ENCODE measurements at regions not wholly inside any gene's neighbourhood (a gene's known extent, or its start where the extent isn't known, plus 50 kb on each side); places are given as distances from the start of the nearest gene placed in this dataset.

DNA sequence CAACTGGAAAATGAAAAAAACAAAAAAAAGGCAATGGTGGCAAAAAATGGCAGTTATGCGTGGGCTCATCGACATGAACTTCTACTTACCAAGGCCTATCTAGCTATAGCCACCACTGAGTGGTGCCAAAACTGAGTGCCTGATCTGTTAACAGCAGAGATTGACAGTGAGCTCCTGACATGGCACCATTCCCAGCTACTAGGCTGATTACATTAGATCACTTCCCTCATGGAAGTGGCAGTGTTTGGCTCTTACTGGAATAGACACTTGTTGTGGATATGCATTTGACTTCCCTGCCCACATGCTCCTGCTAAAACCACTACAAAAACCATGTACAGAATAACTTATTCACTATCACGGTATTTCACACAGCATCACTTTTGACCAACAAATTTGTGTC is 216.1 kb upstream of the SGK1 start:
- no peak for DNase-seq (ENCODE audit: low read depth in 1 of 2, low spot score in 1 of 2)

DNA sequence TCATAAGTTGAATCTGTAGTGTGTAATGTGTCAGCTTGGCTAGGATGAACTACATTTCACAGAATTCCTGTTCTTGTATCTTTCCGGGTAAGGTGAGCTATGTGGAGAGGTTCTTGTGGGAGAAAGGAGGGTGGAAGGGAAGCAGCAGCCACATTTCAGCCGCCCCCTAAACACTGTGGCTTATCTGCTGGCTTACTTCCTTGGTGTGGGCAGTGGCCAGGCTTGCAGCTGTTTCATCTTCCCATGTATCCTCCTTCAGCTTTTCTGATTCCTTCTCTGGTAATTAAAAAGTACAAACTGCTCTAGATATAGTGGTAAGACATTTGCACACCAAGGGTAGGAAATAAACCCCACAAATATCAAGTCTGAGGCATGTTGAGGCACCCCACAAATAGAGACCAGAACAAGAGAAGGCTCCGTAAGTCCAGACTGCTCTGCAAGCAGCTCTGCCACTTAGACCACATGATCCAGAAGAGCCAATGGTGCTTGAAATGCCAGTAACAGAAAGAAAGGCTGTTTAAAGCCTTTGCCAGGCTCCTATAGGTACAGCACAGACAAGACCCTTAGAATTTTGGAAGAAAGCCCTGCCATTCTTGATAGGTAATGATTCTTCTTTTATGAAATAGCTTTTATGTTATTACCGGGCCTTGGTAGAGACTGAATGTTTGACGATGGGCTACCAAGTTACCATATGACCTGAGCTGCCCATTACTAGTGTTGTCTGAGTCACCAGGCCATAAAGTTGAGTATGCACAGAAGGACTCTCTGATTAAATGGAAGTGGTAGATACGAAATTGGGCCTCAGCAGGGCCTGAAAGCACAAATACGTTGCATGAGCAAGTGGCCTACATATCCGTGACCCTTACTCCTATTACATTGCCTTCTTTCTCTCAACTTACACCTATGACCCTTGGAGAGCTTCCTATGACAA is 215.0 kb upstream of the SGK1 start:
- DNase-seq (ENCODE audit: low read depth in 1 of 2, low spot score in 1 of 2): no peak

DNA sequence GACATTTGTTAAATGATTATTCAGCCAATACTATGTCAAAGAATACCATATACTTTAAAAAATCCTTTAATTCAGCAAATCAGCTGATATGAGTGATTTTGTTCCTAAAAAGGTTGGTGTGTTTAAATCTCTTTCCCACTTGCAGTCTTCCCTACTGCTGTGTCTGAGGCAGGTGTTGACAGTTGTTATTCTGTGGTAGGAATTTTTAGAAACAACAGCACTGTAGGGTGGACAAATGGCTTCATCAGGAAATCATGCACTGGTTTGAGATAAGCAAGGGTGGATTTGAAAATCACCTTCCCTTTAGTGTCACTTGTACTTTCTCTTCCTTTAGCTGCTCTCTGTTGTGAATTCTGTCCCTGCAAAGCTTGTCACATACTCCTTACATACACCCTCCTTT is 213.7 kb upstream of the SGK1 start:
- DNase-seq (ENCODE audit: low read depth in 1 of 2, low spot score in 1 of 2): no peak

DNA sequence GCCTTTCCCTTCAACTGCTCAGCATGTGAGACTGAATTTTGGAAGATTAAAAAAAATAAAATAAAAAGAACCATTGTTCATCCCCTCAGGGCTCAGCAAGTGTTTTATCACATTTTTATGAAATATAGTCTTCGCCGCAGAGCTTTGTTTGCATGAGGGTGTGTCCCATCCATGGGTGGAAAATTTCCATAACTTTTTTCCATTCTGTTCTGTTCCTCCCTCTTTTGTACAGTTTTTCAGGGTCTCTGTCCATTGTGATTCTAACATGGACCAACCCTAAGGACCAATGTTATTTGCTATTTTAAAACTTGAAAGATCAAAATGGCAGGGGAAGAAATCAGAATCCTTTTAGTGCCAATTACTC is 213.3 kb upstream of the SGK1 start:
- DNase-seq (ENCODE audit: low read depth in 1 of 2, low spot score in 1 of 2): no peak

DNA sequence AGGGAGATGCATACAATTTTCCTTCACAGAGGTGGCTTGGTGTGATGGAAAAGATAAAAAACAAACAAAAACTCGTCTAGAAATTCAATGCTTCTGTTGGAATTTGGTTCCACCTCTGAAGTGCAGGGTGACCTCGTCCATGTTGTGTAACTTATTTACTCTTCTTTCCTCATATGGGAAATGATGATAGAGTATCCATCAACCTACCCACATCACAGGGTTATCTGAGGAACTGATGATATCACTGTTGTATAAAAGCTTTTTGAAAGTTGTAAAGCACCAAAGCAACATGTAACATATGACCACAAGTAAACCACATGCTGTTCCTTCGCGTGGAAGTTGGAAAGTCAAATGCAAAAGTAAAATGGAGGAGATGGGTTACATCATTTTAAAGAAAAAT is 212.0 kb upstream of the SGK1 start:
- DNase-seq (ENCODE audit: low read depth in 1 of 2, low spot score in 1 of 2): no peak

DNA sequence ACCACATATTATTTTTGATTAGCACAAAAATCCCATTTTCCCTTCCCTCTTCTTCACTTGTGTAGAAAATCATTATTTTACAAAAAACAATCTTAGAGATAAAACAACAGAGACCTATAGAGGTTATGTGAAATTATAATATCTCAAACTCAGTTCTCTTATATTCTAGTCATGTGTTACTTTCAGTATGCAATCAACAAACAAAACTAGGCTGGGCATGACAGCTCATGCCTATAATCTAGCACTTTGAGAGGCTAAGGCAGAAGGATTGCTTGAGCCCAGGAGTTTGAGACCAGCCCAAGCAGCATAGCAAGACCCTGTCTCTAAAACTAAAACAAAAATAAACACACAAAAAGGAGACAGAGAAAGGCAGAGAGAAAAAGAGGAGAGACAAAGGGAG is 211.4 kb upstream of the SGK1 start:
- DNase-seq (ENCODE audit: low read depth in 1 of 2, low spot score in 1 of 2): no peak

DNA sequence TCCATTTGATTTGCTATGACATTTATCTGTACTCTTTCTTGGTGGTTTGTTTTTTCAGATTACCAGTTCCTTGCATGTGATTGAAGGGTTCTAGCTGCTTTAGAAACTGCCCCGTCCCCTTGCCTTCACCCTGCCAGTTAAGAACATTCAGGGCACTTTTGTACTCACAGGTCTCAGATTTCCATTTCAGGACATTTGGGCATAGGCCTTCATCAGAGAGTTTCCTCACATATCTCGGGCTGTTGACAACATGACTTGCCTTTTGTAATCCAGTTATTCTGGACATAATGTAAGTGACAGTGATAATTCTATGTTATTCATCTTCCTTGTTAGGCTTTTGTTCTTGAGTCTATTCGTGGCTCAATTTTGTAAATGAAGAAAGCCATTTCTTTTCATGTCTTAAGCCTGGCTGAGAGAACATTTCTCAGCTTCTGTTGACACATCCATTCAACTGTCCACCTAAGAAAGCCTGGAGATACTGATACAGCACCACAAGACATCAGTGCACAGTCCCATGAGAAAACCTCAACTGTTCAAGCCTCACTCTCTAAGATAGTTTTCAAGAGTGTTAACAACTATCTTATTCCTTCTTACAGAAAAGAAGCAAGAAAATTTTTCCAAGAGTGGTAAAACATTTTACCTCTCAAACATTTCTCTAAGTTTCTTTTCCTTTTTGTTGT is 209.3 kb upstream of the SGK1 start:
- no peak for DNase-seq (ENCODE audit: low read depth in 1 of 2, low spot score in 1 of 2)

DNA sequence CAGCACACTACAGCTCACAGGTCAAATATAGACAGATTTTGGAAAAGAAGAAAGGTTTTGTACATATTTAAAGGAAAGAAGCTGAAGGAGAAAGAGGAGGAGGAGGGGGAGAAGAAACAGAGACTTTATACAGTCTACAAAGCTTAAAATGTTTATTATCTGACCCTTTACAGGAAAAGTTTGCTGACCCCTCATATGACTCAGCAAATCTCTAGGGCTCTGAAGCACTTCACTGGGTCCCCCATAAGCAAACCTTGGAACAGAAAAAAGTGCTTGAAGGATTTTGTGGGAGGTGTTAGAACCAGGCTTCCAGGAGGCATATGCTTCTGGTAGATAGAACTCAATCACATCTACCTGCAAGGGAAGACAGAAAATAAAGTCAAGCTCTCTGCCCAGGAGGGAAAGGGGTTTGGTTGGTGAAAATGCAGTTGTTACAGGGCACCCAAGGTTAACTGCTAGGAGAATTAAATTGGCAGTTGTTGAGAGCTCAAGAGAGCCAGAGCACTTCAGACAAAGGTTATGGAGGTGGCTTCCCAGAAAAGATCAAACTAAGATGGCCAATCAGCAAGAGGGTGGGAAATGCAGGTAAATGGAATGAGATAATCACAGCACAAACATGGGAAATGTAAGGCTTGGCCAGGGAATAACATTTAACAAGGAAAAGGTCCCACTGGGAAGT is 207.4 kb upstream of the SGK1 start:
- DNase-seq (ENCODE audit: low read depth in 1 of 2, low spot score in 1 of 2): no peak

DNA sequence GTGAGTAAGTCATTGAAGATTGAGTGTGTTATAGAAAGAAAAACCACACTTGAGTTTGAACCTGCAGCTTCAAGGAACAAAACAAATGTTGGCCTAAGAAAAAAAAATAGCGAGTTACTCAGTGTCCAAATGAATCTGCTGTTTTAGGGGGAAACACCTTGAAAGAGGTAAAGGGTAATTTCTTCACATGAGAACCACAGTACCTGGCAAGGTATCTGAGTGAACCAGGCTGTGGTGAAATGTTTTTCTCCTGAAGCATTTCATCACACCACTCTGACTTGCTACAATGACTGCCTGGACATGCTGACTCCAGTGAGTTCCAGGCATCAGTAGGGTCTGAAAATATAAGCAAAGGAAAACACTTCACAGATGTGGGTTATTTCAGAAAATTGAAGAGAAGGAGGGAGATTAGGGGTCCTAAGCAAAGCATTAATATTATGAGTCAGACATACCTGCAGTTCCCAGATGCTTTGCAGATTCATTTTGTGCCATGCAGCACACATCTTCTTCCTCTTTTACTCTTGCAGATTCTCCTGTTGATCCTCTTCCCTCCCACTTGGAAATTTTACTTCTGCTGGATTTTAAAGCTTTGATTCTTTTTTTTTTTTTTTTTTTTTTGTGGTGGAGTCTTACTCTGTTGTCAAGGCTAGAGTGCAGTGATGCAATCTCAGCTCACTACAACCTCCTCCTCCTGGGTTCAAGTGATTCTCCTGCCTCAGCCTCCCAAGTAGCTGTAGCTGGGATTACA is 206.2 kb upstream of the SGK1 start:
- no peak for DNase-seq (ENCODE audit: low read depth in 1 of 2, low spot score in 1 of 2)

DNA sequence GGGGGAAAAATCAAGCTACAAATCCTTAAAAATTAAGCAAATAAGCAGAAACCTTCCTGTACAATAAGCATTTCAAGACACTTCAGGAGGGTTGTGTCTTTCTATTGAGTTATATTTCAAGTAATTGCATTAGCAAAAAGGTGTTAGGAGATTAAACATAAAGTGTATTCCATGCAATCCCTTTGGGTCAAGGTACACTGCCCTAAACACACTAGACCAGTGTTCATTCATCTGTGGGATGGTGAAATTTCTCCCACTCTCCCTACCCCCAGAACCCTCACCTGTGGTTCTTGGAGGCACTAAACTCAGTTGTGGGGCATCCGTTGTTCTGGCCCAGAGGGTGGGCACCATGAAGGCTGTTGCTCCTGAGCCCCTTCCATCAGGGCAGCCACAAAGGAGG is 205.1 kb upstream of the SGK1 start:
- DNase-seq (ENCODE audit: low read depth in 1 of 2, low spot score in 1 of 2): no peak

DNA sequence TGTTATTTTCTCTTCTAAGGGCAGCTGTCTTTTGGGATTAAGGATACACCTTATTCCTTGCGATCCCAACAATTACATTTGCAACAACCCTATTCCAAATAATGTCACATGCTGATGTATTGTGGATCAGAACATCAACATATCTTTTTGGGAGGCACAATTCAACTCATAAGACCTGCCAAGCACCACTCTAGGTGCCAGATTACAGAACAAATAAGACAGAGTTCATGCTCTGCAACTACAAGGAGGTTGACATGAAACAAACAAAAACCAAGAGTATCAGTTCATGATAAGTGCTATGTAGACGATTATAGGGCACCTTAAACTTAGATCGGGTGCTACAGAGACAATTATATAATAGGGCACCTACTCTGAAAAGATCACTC is 203.2 kb upstream of the SGK1 start:
- DNase-seq (ENCODE audit: low read depth in 1 of 2, low spot score in 1 of 2): no peak

DNA sequence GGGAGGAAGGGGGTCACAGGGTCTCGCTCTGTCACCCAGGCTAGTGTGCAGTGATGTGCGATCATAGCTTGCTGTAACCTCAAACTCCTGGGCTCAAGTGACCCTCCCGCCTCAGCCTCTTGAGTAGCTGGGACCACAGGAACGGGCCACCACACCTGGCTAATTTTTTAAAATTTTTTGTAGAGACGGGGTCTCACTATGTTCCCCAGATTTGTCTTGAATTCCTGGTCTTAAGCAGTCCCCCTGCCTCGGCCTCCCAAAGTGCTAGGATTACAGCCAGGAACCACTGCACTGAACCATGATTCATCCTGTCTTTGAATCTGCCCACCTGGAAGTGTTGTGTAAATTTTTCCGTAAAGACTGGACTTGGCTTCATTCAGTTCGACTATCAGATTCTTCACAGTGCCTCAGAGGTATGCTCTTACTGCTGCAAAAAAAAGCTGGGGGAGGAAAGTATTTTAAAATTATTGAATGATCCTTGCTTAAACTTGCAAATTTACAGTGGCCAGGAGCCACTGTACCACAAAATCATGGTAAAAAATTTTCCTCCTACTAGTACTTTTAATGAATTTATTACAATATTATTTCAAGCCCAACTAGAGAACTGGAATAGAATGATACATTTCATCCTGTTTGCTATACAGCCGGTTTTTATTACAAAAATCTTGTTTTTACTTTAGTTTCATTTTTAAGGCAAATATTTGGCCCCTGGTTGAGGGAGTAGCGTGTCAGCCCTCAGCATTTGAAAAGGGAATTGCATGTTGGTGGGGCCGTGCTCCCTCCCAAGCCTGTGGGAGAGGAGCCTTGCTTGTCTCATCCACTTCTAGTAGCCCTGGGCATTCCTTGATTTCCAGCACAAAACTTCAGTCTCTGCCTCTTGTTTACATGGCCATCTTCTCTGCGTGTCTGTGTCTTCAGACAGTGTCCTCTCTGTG is 202.5 kb upstream of the SGK1 start:
- no peak for DNase-seq (ENCODE audit: low read depth in 1 of 2, low spot score in 1 of 2)

DNA sequence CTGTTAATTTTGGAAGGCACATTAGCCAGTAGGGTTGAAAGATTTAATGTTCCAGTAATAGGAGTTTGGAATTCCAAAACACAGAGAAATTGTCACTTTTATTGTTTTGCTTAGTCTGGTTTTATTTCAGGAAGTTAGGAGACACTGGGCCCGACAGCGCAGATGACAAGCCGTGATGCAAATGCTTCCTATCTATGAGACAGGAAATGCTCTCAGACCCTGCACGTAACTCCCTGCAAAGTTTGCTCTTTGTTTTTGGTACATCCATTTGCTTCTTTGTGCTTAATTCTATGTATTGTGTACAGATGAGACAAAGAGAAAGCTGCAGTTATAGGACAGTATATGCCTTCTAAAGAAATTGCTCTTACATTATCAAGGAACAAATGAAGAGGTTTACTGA is 201.6 kb upstream of the SGK1 start:
- no peak for DNase-seq (ENCODE audit: low read depth in 1 of 2, low spot score in 1 of 2)

DNA sequence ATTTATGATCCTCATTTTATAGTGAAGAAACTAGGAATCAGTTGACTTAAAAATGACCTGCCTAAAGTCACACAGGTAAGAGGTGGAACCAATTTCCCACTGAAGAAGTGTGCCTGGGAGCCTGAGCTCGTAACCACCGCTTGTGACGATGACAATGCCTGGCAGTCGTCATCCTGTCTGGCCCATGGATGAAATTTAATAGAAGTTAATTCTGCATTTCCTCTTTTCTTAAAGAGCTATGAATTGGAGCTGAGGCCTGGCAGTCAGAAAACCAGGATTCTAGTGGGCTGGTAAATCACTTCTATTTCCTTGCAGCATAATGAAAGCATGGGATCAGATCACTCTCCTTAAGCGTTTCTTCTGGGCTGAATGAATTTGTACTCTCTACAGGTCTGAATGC is 200.0 kb upstream of the SGK1 start:
- DNase-seq (ENCODE audit: low read depth in 1 of 2, low spot score in 1 of 2): no peak

DNA sequence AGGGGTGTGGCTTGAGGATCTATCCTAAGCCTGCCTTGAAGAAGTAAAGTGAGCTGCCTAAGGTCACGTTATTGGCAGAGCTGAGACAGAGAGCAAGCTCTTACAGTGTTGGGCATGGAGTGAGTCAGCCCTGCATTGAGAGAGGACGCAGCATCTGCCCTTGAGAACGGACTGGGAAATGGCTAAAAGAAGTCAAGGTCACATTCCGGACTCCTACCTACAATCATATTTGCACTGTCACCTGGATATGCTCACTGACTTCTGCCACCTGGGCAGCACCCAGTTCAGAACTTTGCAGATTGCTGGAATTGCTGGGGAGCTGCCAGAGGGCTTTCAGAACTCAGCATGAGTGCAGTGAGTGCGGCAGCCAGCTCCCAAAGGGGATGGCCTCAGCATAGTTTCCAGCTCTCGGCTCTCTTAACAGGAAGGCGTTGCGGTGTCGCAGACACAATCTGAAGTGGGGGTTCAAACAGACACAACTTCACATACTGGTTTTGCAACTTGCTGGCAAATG is 199.3 kb upstream of the SGK1 start:
- DNase-seq (ENCODE audit: low read depth in 1 of 2, low spot score in 1 of 2): no peak

DNA sequence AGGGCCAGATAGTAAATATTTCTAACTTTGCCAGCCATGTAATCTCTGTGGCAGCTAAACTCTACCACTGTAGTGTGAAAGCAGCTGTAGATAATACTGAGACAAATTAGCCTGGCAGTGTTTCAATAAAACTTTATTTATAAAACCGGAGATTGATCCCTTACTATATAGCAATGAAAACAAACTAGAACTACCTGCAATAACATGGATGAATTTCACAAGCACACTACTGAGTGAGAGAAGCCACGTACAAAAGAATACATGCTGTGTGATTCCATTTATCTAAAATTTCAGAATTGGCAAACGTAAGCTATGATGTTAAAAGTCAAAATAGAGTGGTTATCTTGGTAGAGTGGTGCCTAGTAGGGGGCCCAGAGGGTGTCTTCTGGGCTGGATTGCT is 198.7 kb upstream of the SGK1 start:
- DNase-seq (ENCODE audit: low read depth in 1 of 2, low spot score in 1 of 2): no peak

DNA sequence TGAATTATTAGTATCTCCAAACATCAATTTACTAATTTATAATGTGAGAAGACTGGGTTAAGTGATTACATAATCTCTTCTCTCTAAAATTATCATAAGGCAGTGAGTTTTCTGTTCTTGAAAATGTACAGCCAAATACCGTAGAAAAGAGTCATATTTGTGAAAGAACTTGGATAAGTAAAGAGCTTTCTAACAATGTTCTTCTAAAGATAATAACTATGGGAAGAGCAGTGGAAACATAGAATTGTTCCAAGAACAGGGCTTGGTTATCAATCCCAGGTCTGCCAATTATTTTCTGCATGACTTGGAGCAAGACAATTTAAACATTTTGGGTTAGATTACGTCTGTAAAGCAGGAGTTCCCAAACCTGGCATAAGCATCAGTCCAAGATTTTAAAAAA is 198.1 kb upstream of the SGK1 start:
- no peak for DNase-seq (ENCODE audit: low read depth in 1 of 2, low spot score in 1 of 2)

DNA sequence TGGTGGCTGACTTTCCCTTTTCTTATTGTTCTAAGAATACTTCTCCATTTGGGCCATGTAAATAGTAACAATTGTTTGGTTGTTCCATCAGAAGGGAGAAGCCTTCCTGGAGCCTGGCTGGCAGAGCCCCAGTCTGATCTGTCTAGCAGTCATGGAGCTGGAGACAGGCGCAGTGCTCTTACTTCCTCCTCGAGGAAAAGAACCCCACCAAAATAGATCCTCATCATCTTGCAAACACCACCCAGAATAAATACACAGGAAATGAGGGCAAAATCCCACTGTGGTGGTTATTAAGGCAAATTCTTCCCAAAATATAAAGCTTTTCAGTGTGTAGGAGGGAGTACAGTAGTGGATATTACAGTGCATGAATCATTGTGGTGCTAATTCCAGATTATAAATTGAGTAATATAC is 195.1 kb upstream of the SGK1 start:
- no peak for DNase-seq (ENCODE audit: low read depth in 1 of 2, low spot score in 1 of 2)

DNA sequence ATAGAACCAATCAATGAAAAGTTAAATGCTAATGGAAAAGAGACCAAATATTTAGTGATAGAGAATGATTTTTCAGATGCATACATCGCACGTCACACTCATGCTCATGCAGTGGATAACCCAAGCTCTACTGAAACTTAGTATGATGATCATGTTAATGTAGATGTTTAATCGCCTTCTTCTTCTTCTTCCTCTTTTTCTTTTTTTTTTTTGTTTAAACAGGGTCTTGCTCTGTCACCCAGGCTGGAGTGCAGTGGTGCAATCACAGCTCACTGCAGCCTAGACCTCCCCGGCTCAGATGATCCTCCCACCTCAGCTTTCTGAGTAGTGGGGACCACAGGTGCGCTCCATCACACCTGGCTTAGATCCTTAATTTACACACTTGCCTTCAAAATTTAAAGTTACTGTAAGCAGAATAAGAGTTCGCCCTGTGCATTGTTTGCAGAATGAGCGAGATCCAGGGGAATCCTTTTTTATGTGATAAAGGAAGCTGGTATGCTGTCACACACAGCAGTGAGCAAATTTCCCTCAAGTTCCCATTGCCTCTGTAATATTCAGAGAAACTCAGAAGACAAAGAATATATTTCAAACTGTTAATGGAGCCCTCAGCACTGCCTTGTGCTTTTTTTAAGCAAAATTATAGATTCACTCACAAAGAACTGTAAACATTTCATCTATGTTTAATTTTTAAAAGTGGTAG is 194.2 kb upstream of the SGK1 start:
- no peak for DNase-seq (ENCODE audit: low read depth in 1 of 2, low spot score in 1 of 2)

DNA sequence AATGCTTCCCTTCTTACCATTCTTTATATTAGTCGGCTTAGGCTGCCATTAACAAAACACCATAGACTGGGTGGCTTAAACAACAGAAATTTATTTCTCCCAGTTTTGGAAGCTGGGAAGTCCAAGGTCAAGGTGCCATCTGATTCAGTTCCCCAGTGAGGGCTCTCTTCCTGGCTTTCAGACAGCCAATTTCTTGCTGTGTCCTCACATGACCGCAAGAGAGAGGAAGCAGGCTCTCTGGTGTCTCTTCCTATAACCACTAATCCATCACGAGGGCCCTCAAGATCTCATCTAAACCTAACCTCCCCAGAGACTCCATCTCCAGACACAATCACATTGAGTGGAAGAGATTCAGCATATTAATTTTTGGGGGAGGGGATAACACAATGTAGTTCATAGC is 193.0 kb upstream of the SGK1 start:
- DNase-seq (ENCODE audit: low read depth in 1 of 2, low spot score in 1 of 2): no peak
